ENCODE measurements at regions not wholly inside any gene's neighbourhood (a gene's known extent, or its start where the extent isn't known, plus 50 kb on each side); places are given as distances from the start of the nearest gene placed in this dataset.

GRCh38 chr1:56175211-56175610 lies 404.2 kb downstream of the PLPP3 start:
- H3K27me3 Mint-ChIP-seq (ENCODE audit: low read depth) = no peaks in the 10 kb centered on the region
- H3K4me3 Mint-ChIP-seq = no peak overlapping the region
- POLR2A ChIA-PET = no interaction called here
- no peaks in the 10 kb centered on the region for H3K36me3 Mint-ChIP-seq (ENCODE audit: low read depth)
- H3K27ac Mint-ChIP-seq = no peak overlapping the region
- no peaks in the 10 kb centered on the region for H3K9me3 Mint-ChIP-seq (ENCODE audit: insufficient read depth)
- CTCF ChIA-PET = no interaction called here
- DNase-seq (no peak), ATAC-seq (no peak)
- H3K4me1 Mint-ChIP-seq (ENCODE audit: low read depth) = no peaks in the 10 kb centered on the region

GRCh38 chr1:56174176-56174885 lies 405.0 kb downstream of the PLPP3 start:
- ChIA-PET CTCF (no interaction called here), POLR2A (no interaction called here)
- H3K4me1 Mint-ChIP-seq (ENCODE audit: low read depth) = no peaks in the 10 kb centered on the region
- ATAC-seq (no peak), DNase-seq (no peak)
- H3K4me3 Mint-ChIP-seq = no peak overlapping the region
- no peaks in the 10 kb centered on the region for H3K36me3 Mint-ChIP-seq (ENCODE audit: low read depth)
- no peak overlapping the region for H3K27ac Mint-ChIP-seq
- H3K27me3 Mint-ChIP-seq (ENCODE audit: low read depth) = no peaks in the 10 kb centered on the region
- no peaks in the 10 kb centered on the region for H3K9me3 Mint-ChIP-seq (ENCODE audit: insufficient read depth)

GRCh38 chr1:56173736-56174135 lies 405.6 kb downstream of the PLPP3 start:
- ATAC-seq (no peak), DNase-seq (no peak)
- H3K36me3 Mint-ChIP-seq (ENCODE audit: low read depth) = no peaks in the 10 kb centered on the region
- no peaks in the 10 kb centered on the region for H3K9me3 Mint-ChIP-seq (ENCODE audit: insufficient read depth)
- ChIA-PET POLR2A (no interaction called here), CTCF (no interaction called here)
- no peak overlapping the region for H3K4me3 Mint-ChIP-seq
- no peaks in the 10 kb centered on the region for H3K27me3 Mint-ChIP-seq (ENCODE audit: low read depth)
- H3K4me1 Mint-ChIP-seq (ENCODE audit: low read depth) = no peaks in the 10 kb centered on the region
- H3K27ac Mint-ChIP-seq = no peak overlapping the region

GRCh38 chr1:56171670-56172069 lies 407.7 kb downstream of the PLPP3 start:
- Mint-ChIP-seq H3K27ac (no peak overlapping the region), H3K4me1 (ENCODE audit: low read depth) (no peaks in the 10 kb centered on the region), H3K4me3 (no peak overlapping the region), H3K36me3 (ENCODE audit: low read depth) (no peaks in the 10 kb centered on the region), H3K27me3 (ENCODE audit: low read depth) (no peaks in the 10 kb centered on the region), H3K9me3 (ENCODE audit: insufficient read depth) (no peaks in the 10 kb centered on the region)
- no peak for DNase-seq
- CTCF ChIA-PET = no interaction called here
- POLR2A ChIA-PET = no interaction called here
- ATAC-seq = no peak

GRCh38 chr1:56170784-56171320 lies 408.5 kb downstream of the PLPP3 start:
- Mint-ChIP-seq H3K9me3 (ENCODE audit: insufficient read depth) (no peaks in the 10 kb centered on the region), H3K36me3 (ENCODE audit: low read depth) (no peaks in the 10 kb centered on the region), H3K4me3 (no peak overlapping the region), H3K27me3 (ENCODE audit: low read depth) (no peaks in the 10 kb centered on the region), H3K4me1 (ENCODE audit: low read depth) (no peaks in the 10 kb centered on the region), H3K27ac (no peak overlapping the region)
- no peak for DNase-seq
- ChIA-PET CTCF (no interaction called here), POLR2A (no interaction called here)
- no peak for ATAC-seq

GRCh38 chr1:56169856-56170255 lies 409.5 kb downstream of the PLPP3 start:
- no peaks in the 10 kb centered on the region for H3K9me3 Mint-ChIP-seq (ENCODE audit: insufficient read depth)

GRCh38 chr1:56168176-56168575 lies 411.2 kb downstream of the PLPP3 start:
- H3K27me3 Mint-ChIP-seq (ENCODE audit: low read depth) = no peaks in the 10 kb centered on the region
- DNase-seq = no peak
- no peaks in the 10 kb centered on the region for H3K4me1 Mint-ChIP-seq (ENCODE audit: low read depth)
- ChIA-PET CTCF (no interaction called here), POLR2A (no interaction called here)
- no peaks in the 10 kb centered on the region for H3K9me3 Mint-ChIP-seq (ENCODE audit: insufficient read depth)
- no peak overlapping the region for H3K4me3 Mint-ChIP-seq
- H3K36me3 Mint-ChIP-seq (ENCODE audit: low read depth) = no peaks in the 10 kb centered on the region
- H3K27ac Mint-ChIP-seq = no peak overlapping the region
- no peak for ATAC-seq

More at GRCh38 chr1:56169856-56170255, 409.5 kb downstream of the PLPP3 start:
- Mint-ChIP-seq H3K4me1 (ENCODE audit: low read depth) (no peaks in the 10 kb centered on the region), H3K27ac (no peak overlapping the region), H3K36me3 (ENCODE audit: low read depth) (no peaks in the 10 kb centered on the region), H3K27me3 (ENCODE audit: low read depth) (no peaks in the 10 kb centered on the region), H3K4me3 (no peak overlapping the region)
- POLR2A ChIA-PET = no interaction called here
- no peak for DNase-seq
- ATAC-seq = no peak
- CTCF ChIA-PET = interaction anchor here (0.5 kb wide), 1 partner anchor 56 kb away, joined by 3 read pairs; no protein-coding TSS in a partner anchor

- Mint-ChIP-seq H3K9me3 (ENCODE audit: insufficient read depth) (no peaks in the 10 kb centered on the region), H3K4me1 (ENCODE audit: low read depth) (no peaks in the 10 kb centered on the region), H3K36me3 (ENCODE audit: low read depth) (no peaks in the 10 kb centered on the region), H3K4me3 (no peak overlapping the region), H3K27ac (no peak overlapping the region), H3K27me3 (ENCODE audit: low read depth) (no peaks in the 10 kb centered on the region)
- no peak for ATAC-seq
- no peak for DNase-seq
- ChIA-PET CTCF (no interaction called here), POLR2A (no interaction called here)
Measured at GRCh38 chr1:56167596-56167995, 411.8 kb downstream of the PLPP3 start.

- Mint-ChIP-seq H3K36me3 (ENCODE audit: low read depth) (no peaks in the 10 kb centered on the region), H3K4me1 (ENCODE audit: low read depth) (peaks cover 11% of the 10 kb centered on the region), H3K4me3 (no peak overlapping the region), H3K27ac (no peak overlapping the region), H3K27me3 (ENCODE audit: low read depth) (no peaks in the 10 kb centered on the region), H3K9me3 (ENCODE audit: insufficient read depth) (no peaks in the 10 kb centered on the region)
- DNase-seq (no peak), ATAC-seq (no peak)
- CTCF ChIA-PET = no interaction called here
- POLR2A ChIA-PET = no interaction called here
Measured at GRCh38 chr1:56160773-56161315, 418.5 kb downstream of the PLPP3 start.

- Mint-ChIP-seq H3K27me3 (ENCODE audit: low read depth) (no peaks in the 10 kb centered on the region), H3K4me1 (ENCODE audit: low read depth) (peaks cover 11% of the 10 kb centered on the region), H3K36me3 (ENCODE audit: low read depth) (no peaks in the 10 kb centered on the region), H3K4me3 (no peak overlapping the region), H3K9me3 (ENCODE audit: insufficient read depth) (no peaks in the 10 kb centered on the region), H3K27ac (no peak overlapping the region)
- ChIA-PET POLR2A (no interaction called here), CTCF (no interaction called here)
- ATAC-seq (peak; percentile 55), DNase-seq (peak; percentile 28)
Measured at GRCh38 chr1:56156971-56157876, 422.1 kb downstream of the PLPP3 start.

- ATAC-seq (no peak), DNase-seq (no peak)
- Mint-ChIP-seq H3K9me3 (ENCODE audit: insufficient read depth) (no peaks in the 10 kb centered on the region), H3K4me3 (no peak overlapping the region), H3K4me1 (ENCODE audit: low read depth) (peaks cover 11% of the 10 kb centered on the region), H3K27me3 (ENCODE audit: low read depth) (no peaks in the 10 kb centered on the region), H3K27ac (no peak overlapping the region), H3K36me3 (ENCODE audit: low read depth) (no peaks in the 10 kb centered on the region)
- CTCF ChIA-PET = no interaction called here
- POLR2A ChIA-PET = no interaction called here
Measured at GRCh38 chr1:56153276-56153675, 426.1 kb downstream of the PLPP3 start.

- Mint-ChIP-seq H3K9me3 (ENCODE audit: insufficient read depth) (no peaks in the 10 kb centered on the region), H3K4me3 (no peak overlapping the region), H3K36me3 (ENCODE audit: low read depth) (no peaks in the 10 kb centered on the region), H3K27me3 (ENCODE audit: low read depth) (no peaks in the 10 kb centered on the region), H3K27ac (no peak overlapping the region), H3K4me1 (ENCODE audit: low read depth) (peaks cover 9% of the 10 kb centered on the region)
- ChIA-PET POLR2A (no interaction called here), CTCF (no interaction called here)
- ATAC-seq (no peak), DNase-seq (no peak)
Measured at GRCh38 chr1:56152635-56153034, 426.7 kb downstream of the PLPP3 start.

All from activated CD8-positive, alpha-beta T cell treated with anti-CD3 and anti-CD28 coated beads, Interleukin-2, amount 10 ng/mL, durations not matched to agents 7 days and 5 days (primary cell).